ENCODE measurements at regions not wholly inside any gene's neighbourhood (a gene's known extent, or its start where the extent isn't known, plus 50 kb on each side); places are given as distances from the start of the nearest gene placed in this dataset.
"Not testable (repeated sequence)": the region's sequence is repeated elsewhere in the genome, so short reads cannot be mapped to it uniquely, and the experiment has no call there.

DNA sequence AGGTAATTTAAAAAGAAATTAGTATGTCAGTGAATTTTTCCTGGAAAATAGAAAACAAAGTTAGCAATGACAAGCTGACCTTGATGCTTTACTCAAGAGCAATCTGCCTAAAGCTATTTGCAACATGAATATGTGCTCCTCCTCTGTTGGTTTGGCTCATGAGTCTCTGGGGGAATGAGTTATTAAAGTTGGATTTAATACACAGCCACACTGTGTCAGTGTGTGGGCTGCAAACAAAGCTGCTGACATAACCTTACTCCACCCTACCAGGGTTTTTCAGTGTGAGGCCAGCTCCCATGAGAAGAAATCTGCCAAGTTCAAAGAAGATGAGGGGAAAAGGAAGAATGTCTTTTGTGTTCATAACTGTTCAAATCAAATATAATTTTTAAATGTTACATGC is 280.5 kb downstream of the TLL1 start:
- intact Hi-C loops (cut with micrococcal nuclease) = no loop called here

DNA sequence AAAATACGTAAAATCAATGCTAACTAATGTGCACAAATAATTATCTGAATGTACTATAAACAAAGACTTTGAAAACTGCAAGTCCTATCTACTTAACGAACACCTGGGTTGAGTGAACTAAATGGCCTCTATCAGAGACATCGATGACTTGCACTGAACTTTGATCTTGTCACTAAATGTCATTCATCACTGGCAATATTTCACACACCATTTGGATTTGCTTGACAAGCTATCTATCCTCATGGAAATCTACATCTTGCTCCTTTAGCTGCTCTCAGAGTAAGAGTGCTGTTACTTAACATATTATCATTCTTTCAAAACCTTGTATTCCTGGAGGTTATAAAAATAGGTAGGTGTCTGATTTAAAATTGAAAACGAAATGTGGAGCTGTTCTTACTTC is 289.3 kb downstream of the TLL1 start:
- intact Hi-C loops (cut with micrococcal nuclease) = no loop called here

DNA sequence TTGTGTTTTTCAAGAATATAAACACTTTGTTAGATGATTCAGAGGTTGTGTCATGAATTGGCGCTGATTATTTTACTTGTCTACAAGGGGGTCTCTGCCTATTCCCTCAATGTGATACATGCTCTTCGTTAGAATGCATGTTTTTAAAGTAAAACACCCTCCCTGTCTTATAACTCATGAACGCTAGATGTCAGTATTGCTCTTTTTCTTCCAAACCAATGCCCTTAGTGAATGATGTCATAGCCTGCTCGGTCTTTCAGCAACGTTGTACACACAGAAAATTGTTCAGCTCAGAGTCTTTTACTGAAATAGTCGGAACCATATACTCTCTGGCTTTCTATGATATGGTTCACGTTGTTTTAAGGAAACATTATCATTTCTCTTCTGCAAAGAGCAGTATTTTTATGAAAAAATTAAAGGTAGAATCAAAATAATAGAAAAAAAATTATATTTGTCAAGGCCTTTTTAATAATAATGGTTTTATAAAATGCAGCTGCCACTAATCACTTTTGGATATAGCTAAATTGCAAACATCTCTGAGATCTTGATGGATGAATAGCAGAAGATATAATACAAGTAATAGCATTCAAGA is 292.9 kb downstream of the TLL1 start:
- intact Hi-C loops (cut with micrococcal nuclease) = loop anchor here (1.0 to 5.0 kb wide), 2 partner anchors 86 to 855 kb away; no protein-coding TSS in a partner anchor

DNA sequence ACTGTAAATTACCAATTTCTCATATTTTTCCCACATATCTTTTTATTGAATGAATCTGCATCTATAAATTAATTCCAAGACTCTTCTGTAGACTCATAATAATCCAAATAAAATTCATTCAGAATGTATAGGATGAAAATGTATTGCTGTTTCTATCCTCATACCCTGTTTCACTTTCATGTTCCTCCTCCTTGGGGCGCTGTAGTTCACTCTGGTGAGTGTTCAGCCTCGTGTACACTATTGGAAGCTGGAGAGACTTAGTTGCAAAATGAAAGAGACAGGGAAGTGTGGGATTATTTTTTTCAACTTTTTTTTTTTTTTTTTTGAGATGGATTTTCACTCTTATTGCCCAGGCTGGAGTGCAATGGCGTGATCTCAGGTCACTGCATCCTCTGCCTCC is 296.1 kb downstream of the TLL1 start:
- intact Hi-C loops (cut with micrococcal nuclease) = loop anchor here (5.0 kb wide), 1 partner anchor 83 kb away; no protein-coding TSS in a partner anchor

DNA sequence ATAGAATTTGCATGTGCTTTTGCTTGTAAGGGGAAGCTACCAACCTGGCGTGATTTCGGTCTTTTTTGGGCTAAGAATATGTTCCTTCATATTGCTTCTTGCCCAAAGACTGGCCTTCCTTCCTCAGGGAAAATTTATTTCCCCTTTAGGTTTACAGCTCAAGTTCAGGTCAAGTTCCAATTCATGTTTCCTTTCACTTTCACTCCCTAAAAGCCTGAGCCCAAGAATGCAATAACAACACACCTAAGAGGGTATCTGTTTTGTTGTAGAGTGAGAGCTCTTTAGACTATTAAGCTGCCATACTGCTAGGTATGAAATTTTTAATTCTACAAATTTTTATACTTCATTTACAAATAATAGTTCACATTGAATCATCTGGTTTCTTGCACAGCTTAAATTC is 299.6 kb downstream of the TLL1 start:
- intact Hi-C loops (cut with micrococcal nuclease) = no loop called here

DNA sequence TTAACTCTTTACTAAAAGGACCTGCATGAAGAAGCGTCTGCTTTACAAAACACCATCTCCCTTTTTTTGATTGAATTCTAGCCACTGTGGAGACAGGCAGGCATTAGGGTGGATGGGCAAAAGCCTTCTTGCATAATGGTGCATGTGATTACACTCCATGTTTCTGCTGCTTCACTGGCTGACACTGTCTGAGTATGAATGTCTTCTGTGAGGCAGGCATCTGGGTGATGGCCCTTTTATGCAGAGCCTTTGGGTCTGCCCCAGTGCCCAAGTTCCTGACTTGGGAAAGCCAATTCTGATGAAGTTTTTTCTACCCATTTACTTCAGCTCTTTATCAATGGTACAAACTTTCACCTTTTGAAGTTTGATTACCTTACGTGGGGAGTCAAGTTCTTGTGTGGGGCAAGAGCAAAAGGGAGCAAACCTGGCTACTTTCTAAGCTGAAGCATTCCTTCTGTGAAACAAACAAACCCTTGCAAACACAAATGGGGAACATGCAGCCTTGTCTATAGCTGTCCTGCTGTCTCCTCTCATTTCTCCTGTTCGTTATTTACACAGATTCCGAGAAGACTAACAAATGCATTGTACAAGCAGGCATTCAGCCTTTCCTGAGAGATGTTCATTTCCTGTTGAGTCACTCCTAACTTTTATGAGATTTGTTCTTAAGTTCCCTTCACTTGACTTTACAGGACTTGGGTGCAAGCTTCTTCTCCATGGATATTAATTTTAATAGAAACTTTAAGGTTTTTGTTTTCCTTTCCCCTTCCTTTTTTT is 301.9 kb downstream of the TLL1 start:
- intact Hi-C loops (cut with micrococcal nuclease) = no loop called here

DNA sequence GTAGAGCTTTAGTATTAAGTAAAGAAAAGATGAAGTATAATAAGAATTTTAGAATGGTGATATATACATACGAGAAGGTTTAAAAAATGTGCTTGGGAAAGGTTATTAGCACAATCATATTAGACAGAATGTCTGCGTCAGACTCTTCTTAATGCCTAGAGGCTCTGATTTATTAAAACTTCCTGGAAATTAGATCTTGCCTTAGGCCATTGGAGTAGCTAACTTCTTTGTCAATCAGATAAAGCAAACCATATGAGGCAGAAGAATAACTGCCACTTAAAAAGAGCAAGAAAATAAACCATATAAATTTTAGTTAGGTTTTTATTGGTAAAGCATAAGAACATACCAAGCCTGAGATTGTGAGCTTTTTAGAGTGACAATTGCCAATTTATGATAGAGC is 309.1 kb downstream of the TLL1 start:
- intact Hi-C loops (cut with micrococcal nuclease) = no loop called here

DNA sequence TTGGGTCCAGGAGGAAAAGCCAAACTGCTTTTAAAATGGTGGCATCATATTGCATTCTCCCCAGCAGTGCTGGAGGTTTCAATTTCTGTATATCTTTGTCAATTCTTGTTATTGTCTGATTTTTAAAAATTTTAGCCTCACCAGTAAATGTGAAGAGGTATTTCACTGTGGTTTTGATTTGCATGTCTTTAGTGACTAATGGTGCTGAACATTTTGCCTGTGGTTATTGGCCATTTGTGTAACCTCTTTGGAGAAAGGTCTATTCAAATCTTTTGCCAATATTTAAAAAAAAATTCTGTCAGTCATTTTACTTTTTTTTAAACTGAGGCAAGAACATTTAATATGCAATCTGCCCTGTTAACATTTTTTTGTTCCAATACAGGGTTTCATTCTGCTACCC is 322.1 kb downstream of the TLL1 start:
- intact Hi-C loops (cut with micrococcal nuclease) = no loop called here

DNA sequence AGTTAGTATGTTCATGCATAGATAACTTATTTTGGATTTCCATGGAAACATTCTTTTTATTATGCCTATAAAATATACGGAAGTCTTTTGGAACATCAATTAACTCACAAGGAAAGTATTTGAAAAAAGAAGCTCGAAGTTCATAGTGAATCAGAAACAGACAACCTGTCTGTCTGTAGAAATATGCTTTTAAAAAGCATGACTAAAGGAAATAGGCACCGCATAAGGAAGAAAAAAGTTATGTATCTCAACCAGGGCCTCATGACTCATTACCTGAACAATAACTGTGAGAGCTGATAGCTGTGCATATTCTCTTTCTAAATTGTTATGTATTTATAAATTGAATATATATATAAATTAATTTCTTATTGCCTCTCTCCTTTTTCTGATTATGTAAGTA is 324.1 kb downstream of the TLL1 start:
- intact Hi-C loops (cut with micrococcal nuclease) = no loop called here

DNA sequence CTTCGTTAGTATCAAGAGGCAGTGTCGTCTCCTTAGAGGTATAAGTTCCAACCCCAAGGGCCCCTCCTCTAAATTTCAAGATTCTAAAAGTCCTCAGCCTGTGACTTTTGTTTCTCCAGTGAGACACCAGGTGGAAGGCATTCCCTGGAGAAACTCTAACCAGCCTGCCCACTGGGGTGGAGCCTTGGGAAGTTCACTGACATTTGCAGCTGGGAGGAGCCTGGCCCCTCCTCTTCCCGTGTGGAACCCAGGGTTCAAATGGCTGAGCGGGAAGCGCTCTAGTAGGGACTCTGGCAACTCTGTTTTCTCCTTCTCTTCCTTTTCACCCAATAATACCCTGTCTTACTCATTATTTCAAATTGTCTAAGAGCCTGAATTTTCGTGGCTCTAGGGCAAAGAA is 325.0 kb downstream of the TLL1 start:
- intact Hi-C loops (cut with micrococcal nuclease) = no loop called here

DNA sequence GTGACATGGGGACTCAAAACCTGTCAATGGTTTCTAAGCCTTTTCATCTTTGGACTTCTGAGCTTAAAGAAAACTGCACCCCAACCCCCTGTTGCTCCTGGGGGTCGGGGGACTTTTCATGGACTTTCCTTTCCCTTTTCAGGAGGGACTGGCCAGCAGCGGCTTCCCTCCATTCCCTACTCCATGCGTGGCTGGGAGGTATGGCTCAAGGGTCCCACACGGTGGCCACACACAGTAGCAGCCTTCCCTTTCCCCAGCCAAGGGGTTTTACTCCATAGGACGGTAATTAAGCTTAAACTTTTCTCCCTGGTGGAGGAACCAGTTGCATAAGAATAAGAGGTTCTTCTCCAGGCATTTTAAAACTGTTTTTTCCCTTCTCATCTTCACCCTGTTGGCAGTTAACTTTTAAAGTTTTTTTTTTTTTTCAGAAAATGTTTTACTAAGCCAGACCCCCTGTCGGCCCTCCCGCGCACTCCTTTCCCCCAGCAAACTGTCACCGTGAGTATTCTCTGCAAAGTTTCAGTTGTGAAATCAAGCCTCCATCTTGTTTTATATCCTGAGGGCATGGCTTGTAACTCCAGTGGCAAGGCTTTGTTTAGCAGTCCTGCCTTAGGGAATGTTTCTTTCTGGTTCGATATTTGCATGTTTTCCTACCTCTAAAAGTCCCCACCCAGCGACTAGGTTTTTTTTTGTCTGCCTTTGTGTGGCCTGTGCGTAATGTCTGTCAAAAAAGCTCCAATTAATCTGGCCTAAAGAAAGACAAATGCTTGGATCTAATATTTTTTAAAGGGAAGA is 325.7 kb downstream of the TLL1 start:
- intact Hi-C loops (cut with micrococcal nuclease) = no loop called here

DNA sequence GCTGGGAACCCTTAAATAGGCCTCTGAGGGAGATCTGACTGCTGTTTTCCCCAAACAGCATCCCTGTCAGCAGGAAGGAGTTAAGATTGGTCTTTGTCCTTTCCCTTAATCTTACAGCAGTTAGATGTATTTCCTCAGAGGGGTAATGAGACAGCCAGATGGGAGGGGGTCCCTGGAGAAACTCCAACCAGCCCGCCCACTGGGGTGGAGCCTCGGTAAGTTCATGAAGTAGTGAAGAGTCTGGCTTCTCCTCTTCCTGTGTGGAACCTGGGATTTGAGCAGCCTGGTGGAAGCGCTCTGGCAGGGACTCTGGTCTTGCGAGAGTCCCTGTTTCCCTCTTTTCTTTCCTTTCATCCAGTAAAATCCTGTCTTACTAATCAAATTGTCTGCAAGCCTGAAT is 330.0 kb downstream of the TLL1 start:
- intact Hi-C loops (cut with micrococcal nuclease) = no loop called here

DNA sequence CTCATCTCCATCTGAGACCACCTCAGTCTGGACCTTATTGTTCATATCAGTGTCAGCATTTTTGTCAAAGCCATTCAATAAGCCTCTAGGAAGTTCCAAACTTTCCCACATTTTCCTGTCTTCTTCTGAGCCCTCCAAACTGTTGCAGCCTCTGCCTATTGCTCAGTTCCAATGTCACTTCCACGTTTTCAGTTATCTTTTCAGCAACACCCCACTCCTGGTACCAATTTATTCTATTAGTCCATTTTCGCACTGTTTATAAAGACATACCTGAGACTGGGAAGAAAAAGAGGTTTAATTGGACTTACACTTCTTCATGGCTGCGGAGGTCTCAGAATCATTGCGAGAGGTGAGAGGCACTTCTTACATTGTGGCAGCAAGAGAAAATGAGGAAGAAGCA is 339.3 kb downstream of the TLL1 start:
- intact Hi-C loops (cut with micrococcal nuclease) = not testable (repeated sequence)

DNA sequence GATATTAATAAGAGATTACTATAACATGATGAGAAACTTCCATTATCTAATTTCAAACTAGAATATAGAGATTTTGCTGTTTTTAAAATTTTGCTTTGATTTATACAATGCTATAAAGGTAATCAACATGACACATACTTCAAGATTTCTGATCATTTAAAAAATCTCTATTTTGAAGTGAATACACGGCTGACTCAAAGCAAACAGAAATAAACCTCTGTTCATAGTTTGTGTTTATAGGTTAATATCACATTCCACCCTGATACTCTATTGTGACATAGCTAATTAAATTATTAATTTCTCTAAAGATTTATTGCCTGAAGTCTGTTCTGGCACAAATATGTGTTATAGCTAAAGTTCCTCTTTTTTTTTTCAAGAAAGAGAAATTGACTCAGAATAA is 349.2 kb downstream of the TLL1 start:
- intact Hi-C loops (cut with micrococcal nuclease) = no loop called here

DNA sequence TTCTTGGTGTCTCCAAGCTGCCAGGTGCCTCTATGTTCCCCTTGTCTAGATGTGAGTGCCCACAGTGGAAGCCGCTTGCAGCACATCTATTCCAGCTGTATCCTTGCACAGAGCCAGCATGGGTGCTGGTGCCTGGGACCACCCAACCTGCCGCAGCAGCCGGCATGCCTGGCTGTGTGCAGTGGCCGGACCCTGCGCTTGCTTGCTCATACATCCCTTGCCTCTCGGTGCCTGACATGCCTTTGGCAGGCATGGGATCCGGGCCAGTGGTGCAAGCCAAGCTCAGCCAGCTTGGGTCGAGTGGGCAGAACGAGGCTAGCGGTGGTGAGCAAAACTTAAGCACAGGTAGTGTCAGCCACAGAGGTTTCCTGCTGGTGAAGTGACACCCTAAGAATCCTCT is 355.1 kb downstream of the TLL1 start:
- intact Hi-C loops (cut with micrococcal nuclease) = no loop called here

DNA sequence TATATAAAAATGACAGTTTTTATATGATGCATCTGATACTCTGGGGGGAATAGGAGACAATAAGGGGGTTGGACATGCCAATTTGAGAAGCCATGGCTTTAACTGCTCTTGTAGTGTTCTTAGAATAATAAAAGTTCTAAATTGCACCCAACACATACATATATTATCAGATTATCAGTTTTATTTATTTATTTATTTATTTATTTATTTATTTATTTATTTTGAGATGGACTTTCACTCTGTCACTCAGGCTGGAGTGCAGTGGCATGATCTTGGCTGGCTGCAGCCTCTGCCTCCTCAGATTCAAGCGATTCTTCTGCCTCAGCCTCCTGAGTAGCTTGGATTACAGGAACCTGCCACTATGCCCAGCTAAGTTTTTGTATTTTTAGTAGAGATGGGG is 356.8 kb downstream of the TLL1 start:
- intact Hi-C loops (cut with micrococcal nuclease) = no loop called here

DNA sequence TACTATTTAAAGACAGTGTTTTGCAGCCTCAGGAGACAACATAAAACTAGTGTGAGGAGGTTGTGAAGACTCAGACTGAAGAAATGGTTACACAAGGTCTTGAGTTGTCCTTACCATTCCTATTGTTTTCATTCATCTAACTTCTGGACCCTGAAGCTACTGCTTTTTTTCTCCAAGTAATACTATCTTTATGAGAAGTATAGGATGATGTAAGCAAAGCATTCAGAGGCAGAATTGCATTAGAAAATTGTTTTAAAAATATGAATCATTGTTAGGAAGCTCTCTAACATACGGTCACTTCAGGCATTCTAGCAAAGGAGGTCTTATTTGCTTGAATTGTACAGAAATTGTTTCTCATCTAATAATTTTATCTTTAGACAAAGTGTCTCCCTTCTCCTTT is 357.8 kb downstream of the TLL1 start:
- intact Hi-C loops (cut with micrococcal nuclease) = no loop called here

DNA sequence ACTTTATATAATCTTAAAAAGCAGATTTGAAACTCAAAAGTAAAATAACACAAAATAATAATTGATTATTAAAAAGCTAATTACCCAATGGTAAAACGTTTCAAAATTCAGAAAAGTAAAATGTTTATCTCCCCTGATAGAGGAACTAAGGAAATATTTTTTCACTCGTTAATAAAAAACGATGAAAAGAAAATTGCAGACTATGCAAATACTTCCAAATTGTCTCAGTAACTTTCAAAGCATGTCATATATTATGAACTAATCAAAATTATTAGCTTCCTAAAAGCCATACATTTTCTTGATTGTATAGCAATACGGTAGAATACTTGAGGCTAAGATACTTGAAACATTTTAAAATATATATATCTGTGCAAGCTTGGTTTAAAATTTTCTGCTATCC is 366.3 kb downstream of the TLL1 start:
- intact Hi-C loops (cut with micrococcal nuclease) = no loop called here

DNA sequence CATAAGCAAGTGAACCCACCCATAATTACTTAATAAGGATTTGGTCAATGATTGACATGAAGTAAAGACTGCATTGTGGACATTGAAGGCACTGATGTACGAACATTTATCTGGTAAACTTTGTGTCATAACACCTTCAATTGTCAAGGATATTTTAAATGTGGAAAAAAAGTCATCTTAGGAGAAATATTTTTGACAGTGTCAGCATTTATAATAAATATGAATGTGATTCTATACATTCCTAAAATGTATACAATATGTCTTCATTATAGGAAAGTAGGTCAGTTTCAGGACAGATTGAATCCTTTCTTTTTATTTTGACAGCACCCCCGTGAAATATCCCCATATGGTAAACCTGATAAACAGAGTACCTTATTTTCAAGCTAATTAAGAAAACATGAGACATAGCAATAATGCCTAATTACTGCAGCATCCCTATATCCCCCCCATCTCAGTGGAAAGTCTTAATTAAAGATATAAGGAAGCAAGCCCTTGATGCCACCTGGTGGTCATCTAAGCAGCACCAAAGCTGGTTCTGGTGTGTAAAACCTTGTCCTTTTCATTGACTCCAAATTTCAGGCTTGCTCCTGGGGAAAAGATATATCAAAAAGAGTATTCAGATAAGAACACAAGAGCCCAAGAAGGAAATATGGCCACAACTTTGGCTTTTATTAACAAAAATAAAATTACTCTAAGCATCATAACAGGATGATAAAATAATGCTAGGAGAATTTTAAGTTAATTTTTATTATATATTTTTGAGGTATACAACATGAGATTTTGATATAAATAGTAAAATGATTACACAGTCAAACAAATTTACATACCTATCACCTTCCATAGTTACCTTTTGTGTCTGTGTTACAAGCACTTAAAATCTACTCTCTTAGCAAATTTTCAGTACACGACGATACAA is 379.7 kb downstream of the TLL1 start:
- intact Hi-C loops (cut with micrococcal nuclease) = loop anchor here (5.0 kb wide), 1 partner anchor 85 kb away; no protein-coding TSS in a partner anchor

DNA sequence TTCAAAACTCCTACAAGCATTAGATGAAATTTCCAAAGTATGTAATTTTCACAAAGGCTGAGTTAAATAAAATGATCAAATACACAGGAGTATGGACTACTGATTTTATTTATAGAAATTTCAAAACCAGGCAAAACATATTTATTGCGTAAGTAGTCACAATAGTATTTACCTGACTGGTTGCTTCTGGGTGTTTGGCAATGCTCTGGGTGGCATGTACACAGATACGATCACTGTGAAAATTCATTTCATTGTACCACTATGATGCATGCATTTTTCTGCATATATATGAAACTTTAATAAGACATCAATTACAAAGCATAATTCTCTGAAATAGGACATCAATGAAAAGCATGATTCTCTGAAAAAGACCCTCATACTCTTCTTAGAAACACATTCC is 384.2 kb downstream of the TLL1 start:
- intact Hi-C loops (cut with micrococcal nuclease) = no loop called here

DNA sequence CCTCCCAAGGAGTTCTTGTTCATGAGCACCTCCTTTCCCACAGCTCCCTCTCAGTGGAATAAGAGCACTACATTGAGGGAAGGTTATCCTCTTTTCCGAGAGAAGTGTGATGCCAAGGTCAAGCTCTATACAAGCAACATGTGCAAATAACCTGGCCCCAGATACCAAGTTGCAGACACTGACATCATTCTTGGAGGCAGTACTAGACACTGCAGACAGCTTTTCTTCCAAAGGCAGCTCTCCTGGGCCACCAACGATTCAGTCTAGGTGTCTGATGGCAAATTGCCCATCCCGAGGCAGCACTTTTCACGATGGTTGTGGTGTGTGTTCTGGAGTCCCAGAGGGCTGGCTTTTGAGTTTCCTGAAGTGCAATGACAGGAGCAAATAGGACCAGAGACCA is 384.9 kb downstream of the TLL1 start:
- intact Hi-C loops (cut with micrococcal nuclease) = no loop called here
